ENCODE measurements at regions not wholly inside any gene's neighbourhood (a gene's known extent, or its start where the extent isn't known, plus 50 kb on each side); places are given as distances from the start of the nearest gene placed in this dataset.
"Not testable (repeated sequence)": the region's sequence is repeated elsewhere in the genome, so short reads cannot be mapped to it uniquely, and the experiment has no call there.

DNA sequence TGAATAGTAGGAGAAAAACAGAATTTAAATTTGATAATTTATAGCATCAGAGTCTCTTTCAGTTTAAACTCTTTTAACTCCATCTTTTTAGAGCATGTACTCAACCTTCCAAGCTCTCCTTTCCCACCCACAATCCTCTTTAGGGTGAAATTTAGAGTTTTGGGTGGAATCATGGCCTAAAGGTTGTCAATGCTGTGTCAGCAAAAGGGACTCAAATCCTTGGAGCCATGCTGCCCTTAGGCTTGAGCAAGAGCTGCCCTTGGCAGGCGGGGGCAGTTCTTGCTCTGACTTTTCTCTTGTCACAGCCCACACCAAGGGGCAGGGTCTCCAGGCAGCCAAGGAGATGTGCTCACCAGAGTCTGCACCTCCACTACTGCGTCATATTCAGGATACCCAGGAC lies 102.4 kb downstream of the MTX3 start:
- TF ChIP-seq CTCF (IDR thresholded peaks at IDR 0.05; ENCODE audit: low read length) (no peak), EZH2 (IDR thresholded peaks at IDR 0.05; ENCODE audit: borderline replicate concordance, low read length) (no peak)
- H3K27me3 ChIP-seq (ENCODE audit: insufficient read depth, low read length), result no peaks in the 10 kb centered on the region
- H3K9me2 ChIP-seq (ENCODE audit: low read depth, low read length), result no peaks in the 10 kb centered on the region
- H3K79me2 ChIP-seq (ENCODE audit: insufficient read depth, low read length), result no peaks in the 10 kb centered on the region
- H4K20me1 ChIP-seq (ENCODE audit: insufficient read depth, low read length), result no peaks in the 10 kb centered on the region
- no peak overlapping the region for H2AFZ ChIP-seq (ENCODE audit: low read length)
- no peak overlapping the region for H3K27ac ChIP-seq (ENCODE audit: low read depth, low read length, poor library complexity, severe bottlenecking)
- H3K4me1 ChIP-seq (ENCODE audit: insufficient read depth, low read length, severe bottlenecking), result peaks cover 8% of the 10 kb centered on the region
- H3K4me2 ChIP-seq (ENCODE audit: low read length), result no peak overlapping the region
- no peaks in the 10 kb centered on the region for H3F3A ChIP-seq (ENCODE audit: insufficient read depth, low read length)
- no peaks in the 10 kb centered on the region for H3K36me3 ChIP-seq (ENCODE audit: insufficient read depth, low read length)
- no peak overlapping the region for H3K4me3 ChIP-seq (ENCODE audit: low read depth, low read length, poor library complexity, severe bottlenecking)
- H3K9me3 ChIP-seq (ENCODE audit: low read length), result no peaks in the 10 kb centered on the region
- H3K9ac ChIP-seq (ENCODE audit: low read length), result no peak overlapping the region

GRCh38 chr5:79886925-79887655 lies 104.0 kb downstream of the MTX3 start:
- no peak overlapping the region for H2AFZ ChIP-seq (ENCODE audit: low read length)
- no peak overlapping the region for H3K9ac ChIP-seq (ENCODE audit: low read length)
- H3K9me2 ChIP-seq (ENCODE audit: low read depth, low read length), result no peaks in the 10 kb centered on the region
- H3K4me1 ChIP-seq (ENCODE audit: insufficient read depth, low read length, severe bottlenecking), result peaks cover 8% of the 10 kb centered on the region
- no peaks in the 10 kb centered on the region for H3K79me2 ChIP-seq (ENCODE audit: insufficient read depth, low read length)
- H3K36me3 ChIP-seq (ENCODE audit: insufficient read depth, low read length), result no peaks in the 10 kb centered on the region
- no peak overlapping the region for H3K4me2 ChIP-seq (ENCODE audit: low read length)
- H3F3A ChIP-seq (ENCODE audit: insufficient read depth, low read length), result no peaks in the 10 kb centered on the region
- no peaks in the 10 kb centered on the region for H4K20me1 ChIP-seq (ENCODE audit: insufficient read depth, low read length)
- no peak for TF ChIP-seq CTCF (IDR thresholded peaks at IDR 0.05; ENCODE audit: low read length)
- H3K27me3 ChIP-seq (ENCODE audit: insufficient read depth, low read length), result no peaks in the 10 kb centered on the region
- H3K9me3 ChIP-seq (ENCODE audit: low read length), result no peaks in the 10 kb centered on the region
- H3K27ac ChIP-seq (ENCODE audit: low read depth, low read length, poor library complexity, severe bottlenecking), result no peak overlapping the region
- H3K4me3 ChIP-seq (ENCODE audit: low read depth, low read length, poor library complexity, severe bottlenecking), result no peak overlapping the region

DNA sequence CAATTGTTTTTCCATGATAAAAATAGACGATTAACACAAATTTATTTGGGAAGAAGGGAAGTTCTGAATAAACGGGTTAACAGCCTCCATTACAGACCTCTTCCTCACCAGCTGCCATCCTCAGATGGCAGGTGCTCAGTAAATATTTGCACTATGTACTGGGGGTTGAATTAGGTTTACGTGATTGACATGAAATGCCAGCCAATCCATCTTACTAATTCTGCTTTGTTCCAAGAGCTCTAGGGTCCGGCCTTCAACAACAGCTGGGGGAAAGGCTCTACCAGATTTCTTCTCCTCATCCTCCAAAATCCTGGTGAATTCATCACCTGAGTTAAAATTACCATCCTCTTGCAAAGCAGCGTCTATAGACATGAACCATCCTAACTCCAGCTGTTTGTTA lies 104.6 kb downstream of the MTX3 start:
- Histone ChIP-seq H3K9me2 (ENCODE audit: low read depth, low read length) (no peaks in the 10 kb centered on the region), H3K27ac (ENCODE audit: low read depth, low read length, poor library complexity, severe bottlenecking) (no peak overlapping the region), H2AFZ (ENCODE audit: low read length) (no peak overlapping the region), H3K9ac (ENCODE audit: low read length) (no peak overlapping the region), H3K4me1 (ENCODE audit: insufficient read depth, low read length, severe bottlenecking) (peaks cover 8% of the 10 kb centered on the region), H3K4me2 (ENCODE audit: low read length) (no peak overlapping the region), H3K79me2 (ENCODE audit: insufficient read depth, low read length) (no peaks in the 10 kb centered on the region), H3K36me3 (ENCODE audit: insufficient read depth, low read length) (no peaks in the 10 kb centered on the region), H3K4me3 (ENCODE audit: low read depth, low read length, poor library complexity, severe bottlenecking) (no peak overlapping the region), H3K9me3 (ENCODE audit: low read length) (no peaks in the 10 kb centered on the region), H3K27me3 (ENCODE audit: insufficient read depth, low read length) (no peaks in the 10 kb centered on the region), H4K20me1 (ENCODE audit: insufficient read depth, low read length) (no peaks in the 10 kb centered on the region), H3F3A (ENCODE audit: insufficient read depth, low read length) (no peaks in the 10 kb centered on the region)
- TF ChIP-seq CTCF (IDR thresholded peaks at IDR 0.05; ENCODE audit: low read length), result no peak
- TF ChIP-seq EZH2 (IDR thresholded peaks at IDR 0.05; ENCODE audit: borderline replicate concordance, low read length), result no peak

GRCh38 chr5:79879880-79880279 lies 111.2 kb downstream of the MTX3 start:
- not testable (repeated sequence) for H3K4me2 ChIP-seq (ENCODE audit: low read length)

More at GRCh38 chr5:79879880-79880279, 111.2 kb downstream of the MTX3 start:
- H3F3A ChIP-seq (ENCODE audit: insufficient read depth, low read length); H3K9me2 ChIP-seq (ENCODE audit: low read depth, low read length); H3K27me3 ChIP-seq (ENCODE audit: insufficient read depth, low read length); H4K20me1 ChIP-seq (ENCODE audit: insufficient read depth, low read length); H2AFZ ChIP-seq (ENCODE audit: low read length); H3K9ac ChIP-seq (ENCODE audit: low read length); H3K4me3 ChIP-seq (ENCODE audit: low read depth, low read length, poor library complexity, severe bottlenecking); H3K79me2 ChIP-seq (ENCODE audit: insufficient read depth, low read length); H3K36me3 ChIP-seq (ENCODE audit: insufficient read depth, low read length); H3K27ac ChIP-seq (ENCODE audit: low read depth, low read length, poor library complexity, severe bottlenecking); H3K9me3 ChIP-seq (ENCODE audit: low read length); H3K4me1 ChIP-seq (ENCODE audit: insufficient read depth, low read length, severe bottlenecking): not testable (repeated sequence)

Measured in OCI-LY1 (cell line).